ENCODE measurements at regions not wholly inside any gene's neighbourhood (a gene's known extent, or its start where the extent isn't known, plus 50 kb on each side); places are given as distances from the start of the nearest gene placed in this dataset.

DNA sequence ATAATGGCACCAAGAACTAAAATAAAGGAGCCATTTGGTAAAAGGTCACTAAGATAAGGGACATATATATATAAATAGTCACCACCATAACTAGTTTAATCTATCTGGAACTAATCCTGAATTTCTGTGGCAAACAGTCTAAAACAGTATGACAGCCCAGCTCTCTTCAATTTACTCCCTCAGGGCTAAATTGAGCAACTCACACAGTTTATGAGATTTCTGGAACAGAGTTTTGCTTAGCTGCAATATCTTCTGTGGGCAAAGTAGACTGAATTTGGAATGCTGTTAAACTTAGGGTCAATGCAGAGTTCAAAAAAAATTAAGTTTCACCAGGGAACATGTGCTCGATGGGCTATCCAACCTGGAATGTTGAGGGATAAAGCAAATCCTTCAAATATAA, 70.1 kb upstream of the VEPH1 start:
- TF ChIP-seq YY1 (IDR thresholded peaks at IDR 0.05; ENCODE audit: insufficient read depth, insufficient read length) (no peak), SUZ12 (IDR thresholded peaks at IDR 0.05; ENCODE audit: extremely low read depth, insufficient read depth, insufficient read length) (no peak)

Measured in NT2/D1 (cell line).